Activated CD8-positive, alpha-beta memory T cell treated with anti-CD3 and anti-CD28 coated beads, Interleukin-2, amount 10 ng/mL, durations not matched to agents 7 days and 5 days (primary cell): ENCODE measurements at regions not wholly inside any gene's neighbourhood (a gene's known extent, or its start where the extent isn't known, plus 50 kb on each side); places are given as distances from the start of the nearest gene placed in this dataset.

Source experiments
- ATAC-seq: fragments of 150-1000 bp; cut with Tn5 transposase; one replicate; pipeline ENCODE4 v1.10.0; 2021; ENCODE audit warnings: moderate library complexity
- CTCF ChIA-PET: fragments of 350-600 bp; sonication (Branson Sonifier 250); formaldehyde crosslinking; loops from one replicate; lab custom pipeline; 2021; ENCODE audit warnings: antibody characterized with exemption; lab: Charles Lee
- DNase-seq: peaks from one replicate; pipeline ENCODE4 v3.0.0-alpha.2; 2020
- H3K27ac Mint-ChIP-seq: one replicate; pipeline ENCODE4 v1.8.0; 2021; ENCODE audit warnings: mild to moderate bottlenecking, mixed read lengths
- H3K27me3 Mint-ChIP-seq: one replicate; pipeline ENCODE4 v1.8.0; 2021; ENCODE audit warnings: mixed read lengths
- H3K36me3 Mint-ChIP-seq: one replicate; pipeline ENCODE4 v1.8.0; 2021; ENCODE audit warnings: mild to moderate bottlenecking, mixed read lengths
- H3K4me1 Mint-ChIP-seq: one replicate; pipeline ENCODE4 v1.8.0; 2021; ENCODE audit warnings: mixed read lengths
- H3K4me3 Mint-ChIP-seq: one replicate; pipeline ENCODE4 v1.8.0; 2021; ENCODE audit warnings: mild to moderate bottlenecking, moderate library complexity, mixed read lengths
- H3K9me3 Mint-ChIP-seq: one replicate; pipeline ENCODE4 v1.8.0; 2022; ENCODE audit warnings: low read depth, mixed read lengths

DNA sequence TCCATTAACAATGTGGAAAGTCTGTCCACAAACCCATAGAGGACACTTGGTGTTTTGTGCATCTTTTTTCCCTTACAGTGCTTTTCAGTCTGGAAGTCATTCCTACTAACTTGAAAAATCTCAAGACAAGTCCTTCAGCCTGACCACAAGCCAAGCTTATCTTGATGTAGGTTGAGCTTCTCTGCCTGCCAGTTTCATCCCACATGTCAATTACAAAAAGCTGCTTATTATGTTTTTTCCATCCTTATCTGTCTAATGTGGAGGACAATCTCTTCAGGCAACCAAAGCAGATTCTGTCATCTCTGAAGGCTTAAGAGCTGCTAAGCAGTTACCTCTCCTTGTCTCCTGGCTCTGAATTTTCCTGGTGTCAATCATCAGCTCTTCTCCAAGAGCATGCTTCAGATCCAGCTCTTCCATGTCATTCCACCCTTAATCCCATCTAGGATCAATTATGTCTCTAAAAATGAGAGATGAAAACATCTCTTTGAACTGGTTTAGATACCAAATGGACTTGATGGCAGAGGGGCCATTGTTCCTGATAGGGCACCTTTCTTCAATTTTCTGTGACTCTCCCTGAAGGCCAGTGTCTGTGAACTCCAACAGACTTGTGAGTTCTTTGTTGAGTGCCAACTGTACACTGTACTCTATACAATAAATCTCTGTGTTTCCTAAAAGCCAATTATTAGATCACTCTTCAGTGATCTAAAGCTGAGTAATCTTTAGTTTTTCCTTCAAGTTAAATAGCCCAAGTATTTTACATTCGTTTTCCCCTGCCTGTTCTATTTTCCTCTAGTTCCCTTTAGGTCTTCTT, 208.6 kb downstream of the RBM43 start:
- H3K4me1 Mint-ChIP-seq: no peaks in the 10 kb centered on the region
- ATAC-seq (no peak), DNase-seq (no peak)
- no peaks in the 10 kb centered on the region for H3K36me3 Mint-ChIP-seq
- no peaks in the 10 kb centered on the region for H3K9me3 Mint-ChIP-seq
- CTCF ChIA-PET: interaction anchor here (2.5 kb wide), 1 partner anchor 1455 kb away, joined by 8 read pairs; no protein-coding TSS in a partner anchor
- no peak overlapping the region for H3K27ac Mint-ChIP-seq
- H3K27me3 Mint-ChIP-seq: peaks cover 9% of the 10 kb centered on the region
- H3K4me3 Mint-ChIP-seq: no peak overlapping the region

GRCh38 chr2:151051574-151052220, 210.0 kb downstream of the RBM43 start:
- H3K27ac Mint-ChIP-seq: no peak overlapping the region
- no peaks in the 10 kb centered on the region for H3K9me3 Mint-ChIP-seq
- CTCF ChIA-PET: interaction anchor here (0.6 to 2.5 kb wide), 6 partner anchors 9 to 1455 kb away, joined by 3 to 8 read pairs (median 4); no protein-coding TSS in a partner anchor
- H3K27me3 Mint-ChIP-seq: peaks cover 6% of the 10 kb centered on the region
- ATAC-seq (peak; percentile 30), DNase-seq (no peak)
- H3K4me3 Mint-ChIP-seq: no peak overlapping the region
- no peaks in the 10 kb centered on the region for H3K4me1 Mint-ChIP-seq
- no peaks in the 10 kb centered on the region for H3K36me3 Mint-ChIP-seq

DNA sequence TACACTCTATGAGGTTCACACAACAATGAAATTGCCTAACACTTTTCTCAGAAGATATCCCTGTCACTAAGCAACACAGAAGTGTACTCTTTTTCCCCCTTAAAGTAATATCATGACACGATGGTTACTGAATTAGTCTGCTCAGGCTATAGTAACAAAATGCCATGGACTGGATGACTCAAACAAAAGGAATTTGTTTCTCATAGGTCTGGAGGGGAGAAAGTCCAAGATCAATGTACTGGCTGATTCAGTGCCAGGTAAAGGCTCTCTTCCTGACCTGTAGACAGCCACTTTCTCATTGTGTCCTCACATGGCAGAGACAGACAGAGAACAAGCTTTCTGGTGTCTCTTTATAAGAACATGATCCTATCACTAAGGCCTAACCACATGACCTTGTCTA, 211.9 kb downstream of the RBM43 start:
- no peak overlapping the region for H3K27ac Mint-ChIP-seq
- no peaks in the 10 kb centered on the region for H3K36me3 Mint-ChIP-seq
- CTCF ChIA-PET: interaction anchor here (0.9 kb wide), 1 partner anchor 15 kb away, joined by 3 read pairs; no protein-coding TSS in a partner anchor
- no peaks in the 10 kb centered on the region for H3K9me3 Mint-ChIP-seq
- peaks cover 4% of the 10 kb centered on the region for H3K27me3 Mint-ChIP-seq
- ATAC-seq (no peak), DNase-seq (no peak)
- no peaks in the 10 kb centered on the region for H3K4me1 Mint-ChIP-seq
- H3K4me3 Mint-ChIP-seq: no peak overlapping the region

DNA sequence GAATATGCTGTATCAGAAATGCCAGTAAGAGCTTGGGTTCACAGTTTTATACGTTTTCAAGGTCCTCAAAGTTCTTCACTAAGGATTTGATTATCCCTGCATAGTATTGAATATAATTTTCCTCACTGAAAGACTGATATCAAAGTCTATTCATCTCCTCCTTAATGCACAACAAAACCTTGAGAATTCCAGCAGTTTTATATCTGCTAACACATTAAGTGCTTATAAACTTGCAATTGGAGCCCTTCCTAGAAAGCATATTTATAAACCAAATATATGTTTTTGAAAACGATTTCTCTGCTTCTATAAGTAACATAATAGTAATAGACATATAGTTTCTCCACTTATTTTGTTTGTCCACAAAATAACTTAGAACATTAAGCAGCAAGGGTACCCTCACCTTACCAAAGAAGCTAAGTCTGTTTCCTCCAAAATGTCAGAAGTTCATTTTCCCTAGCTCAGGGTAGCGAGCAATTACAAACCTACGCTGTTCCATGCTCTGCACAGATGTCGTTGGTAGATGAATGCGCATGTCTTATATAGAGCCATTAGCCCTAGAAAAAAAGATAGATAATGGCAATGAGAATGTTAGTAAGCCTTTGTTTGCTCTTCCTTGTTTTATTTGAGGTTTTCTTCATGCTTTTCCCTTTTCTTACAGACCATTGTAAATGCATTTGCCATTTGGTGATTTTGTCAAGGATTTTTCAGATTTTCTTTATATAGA, 213.2 kb downstream of the RBM43 start:
- Mint-ChIP-seq H3K4me1 (no peaks in the 10 kb centered on the region), H3K4me3 (no peak overlapping the region), H3K27me3 (peaks cover 4% of the 10 kb centered on the region), H3K9me3 (no peaks in the 10 kb centered on the region), H3K36me3 (no peaks in the 10 kb centered on the region), H3K27ac (no peak overlapping the region)
- ATAC-seq (no peak), DNase-seq (no peak)
- CTCF ChIA-PET: interaction anchor here (0.8 kb wide), 1 partner anchor 31 kb away, joined by 3 read pairs; no protein-coding TSS in a partner anchor

- no peaks in the 10 kb centered on the region for H3K4me1 Mint-ChIP-seq
- no peak overlapping the region for H3K27ac Mint-ChIP-seq
- ATAC-seq (no peak), DNase-seq (no peak)
- H3K27me3 Mint-ChIP-seq: no peaks in the 10 kb centered on the region
- no peaks in the 10 kb centered on the region for H3K9me3 Mint-ChIP-seq
- CTCF ChIA-PET: no interaction called here
- H3K4me3 Mint-ChIP-seq: no peak overlapping the region
- no peaks in the 10 kb centered on the region for H3K36me3 Mint-ChIP-seq
Observed at GRCh38 chr2:151043484-151043883, 218.2 kb downstream of the RBM43 start.

DNA sequence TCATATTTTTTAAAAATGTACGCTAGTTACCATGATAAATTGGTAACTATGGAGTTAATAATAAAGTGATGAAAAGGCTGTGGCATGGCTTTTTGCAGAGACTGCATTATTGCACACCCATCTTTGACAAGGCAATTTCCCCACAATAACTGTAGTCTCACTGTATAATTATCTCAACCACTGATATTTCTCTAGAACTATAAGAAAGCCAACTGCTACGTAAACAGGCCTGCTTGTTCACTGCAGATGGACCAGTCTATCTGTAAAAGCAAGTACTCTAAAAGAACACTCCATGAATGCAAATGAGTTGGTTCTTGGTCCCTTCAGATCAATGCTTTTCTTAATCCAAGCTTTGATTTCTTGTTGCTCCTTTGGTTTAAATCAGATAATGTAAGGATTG, 218.7 kb downstream of the RBM43 start:
- Mint-ChIP-seq H3K36me3 (no peaks in the 10 kb centered on the region), H3K27me3 (no peaks in the 10 kb centered on the region), H3K27ac (no peak overlapping the region), H3K4me3 (no peak overlapping the region), H3K9me3 (no peaks in the 10 kb centered on the region), H3K4me1 (no peaks in the 10 kb centered on the region)
- ATAC-seq: no peak
- CTCF ChIA-PET: no interaction called here
- no peak for DNase-seq

DNA sequence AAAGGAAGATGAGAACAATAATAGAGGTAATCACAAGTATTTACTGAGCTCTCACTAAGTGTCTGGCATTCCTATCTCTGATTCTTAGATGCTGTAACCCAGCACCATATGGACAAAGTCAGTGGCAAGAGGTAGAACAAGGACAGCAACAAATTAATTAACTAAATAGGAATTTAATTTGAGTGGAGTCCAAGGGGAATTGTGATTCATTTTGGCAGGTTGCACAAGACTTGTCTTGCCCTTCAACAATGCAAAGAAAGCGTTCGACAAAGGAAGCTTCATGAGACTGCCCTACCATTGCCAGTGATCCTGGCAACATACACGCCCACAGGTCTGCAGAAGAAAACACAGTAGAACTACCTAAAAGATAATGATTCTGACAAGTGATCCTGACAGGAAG, 221.6 kb downstream of the RBM43 start:
- no peaks in the 10 kb centered on the region for H3K4me1 Mint-ChIP-seq
- H3K27ac Mint-ChIP-seq: no peak overlapping the region
- CTCF ChIA-PET: no interaction called here
- H3K9me3 Mint-ChIP-seq: no peaks in the 10 kb centered on the region
- DNase-seq: no peak
- no peak overlapping the region for H3K4me3 Mint-ChIP-seq
- H3K27me3 Mint-ChIP-seq: no peaks in the 10 kb centered on the region
- H3K36me3 Mint-ChIP-seq: no peaks in the 10 kb centered on the region
- ATAC-seq: no peak

DNA sequence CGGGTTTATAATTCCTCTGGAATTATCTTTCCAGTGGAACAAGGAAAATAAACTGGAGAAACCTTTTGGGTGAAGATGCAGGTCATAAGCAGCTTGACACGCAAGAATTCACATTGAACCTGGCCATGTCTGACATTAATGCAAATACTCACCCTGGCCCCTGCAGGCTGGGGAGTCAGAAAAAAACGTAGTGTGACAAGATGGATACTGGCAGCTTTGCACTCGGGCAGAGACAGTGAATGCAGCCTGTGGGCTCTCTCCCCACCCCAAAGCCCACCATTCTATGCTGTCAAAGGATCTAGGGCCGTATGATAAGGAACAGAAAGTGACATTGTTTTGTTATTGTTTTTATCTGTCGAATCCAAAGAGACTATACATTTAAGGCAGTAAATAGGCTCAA, 223.1 kb downstream of the RBM43 start:
- H3K36me3 Mint-ChIP-seq: no peaks in the 10 kb centered on the region
- CTCF ChIA-PET: no interaction called here
- no peaks in the 10 kb centered on the region for H3K4me1 Mint-ChIP-seq
- no peak overlapping the region for H3K27ac Mint-ChIP-seq
- H3K9me3 Mint-ChIP-seq: no peaks in the 10 kb centered on the region
- H3K4me3 Mint-ChIP-seq: no peak overlapping the region
- no peak for ATAC-seq
- H3K27me3 Mint-ChIP-seq: no peaks in the 10 kb centered on the region
- DNase-seq: no peak

DNA sequence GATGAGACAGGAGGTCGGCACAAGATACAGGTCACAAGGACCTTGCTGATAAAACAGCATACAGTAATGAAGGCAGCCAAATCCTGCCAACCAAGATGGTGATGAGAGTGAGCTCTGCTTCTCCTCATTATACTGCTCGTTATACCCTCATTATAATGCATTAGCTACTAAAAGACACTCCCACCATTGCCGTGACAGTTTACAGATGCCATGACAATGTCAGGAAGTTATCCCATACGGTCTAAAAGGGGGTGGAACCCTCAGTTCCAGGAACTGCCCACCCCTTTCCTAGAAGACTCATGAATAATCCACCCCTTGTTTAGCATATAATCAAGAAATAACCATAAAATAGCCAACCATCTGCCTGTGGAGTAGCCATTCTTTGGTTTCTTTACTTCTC, 224.2 kb downstream of the RBM43 start:
- CTCF ChIA-PET: no interaction called here
- no peaks in the 10 kb centered on the region for H3K4me1 Mint-ChIP-seq
- no peak overlapping the region for H3K27ac Mint-ChIP-seq
- no peak for DNase-seq
- H3K36me3 Mint-ChIP-seq: no peaks in the 10 kb centered on the region
- H3K4me3 Mint-ChIP-seq: no peak overlapping the region
- no peaks in the 10 kb centered on the region for H3K9me3 Mint-ChIP-seq
- H3K27me3 Mint-ChIP-seq: no peaks in the 10 kb centered on the region
- ATAC-seq: no peak

DNA sequence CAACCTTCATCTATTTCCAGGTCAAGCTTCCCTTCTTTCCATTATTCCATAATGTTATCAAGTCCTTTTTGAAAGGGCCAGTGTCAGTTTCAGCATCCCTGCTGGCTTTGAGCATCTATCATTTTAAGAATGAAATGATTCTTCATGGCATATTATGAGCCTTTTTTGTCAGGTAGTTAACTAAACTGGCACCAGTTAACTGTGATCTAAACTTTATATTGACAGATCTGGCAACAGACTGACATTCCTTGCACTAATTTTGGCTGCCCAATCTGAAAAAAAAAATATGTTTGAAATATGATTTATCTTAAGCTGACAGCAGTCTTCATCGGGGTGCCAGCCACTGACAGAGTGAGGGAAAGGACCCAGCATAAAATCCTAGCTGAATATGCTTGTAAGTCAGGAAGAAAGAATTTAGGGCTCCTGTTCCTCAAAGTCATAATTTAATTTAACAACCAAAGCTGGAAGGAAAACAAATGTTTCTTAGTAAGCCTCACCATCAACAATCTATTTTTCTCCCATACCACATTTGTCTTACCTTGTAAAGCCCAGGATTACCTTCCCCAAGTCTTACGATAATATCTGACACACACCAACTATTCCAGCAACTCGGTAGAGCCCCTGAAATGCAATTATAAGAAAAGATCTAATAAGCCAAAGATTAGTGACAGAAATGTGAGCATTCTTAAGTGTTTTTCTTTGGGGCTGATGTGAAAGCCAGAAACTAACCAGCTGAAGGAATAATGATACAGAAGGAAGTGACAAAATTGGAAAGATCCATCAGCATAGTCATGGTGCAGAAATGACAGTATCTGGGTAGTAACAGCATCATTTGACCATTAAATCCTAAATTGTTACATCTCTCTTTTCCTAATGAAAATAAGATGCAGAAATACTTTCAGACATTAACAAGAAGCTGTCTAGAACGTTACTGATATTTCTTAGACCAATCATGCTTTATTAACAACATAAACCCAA, 228.1 kb downstream of the RBM43 start:
- Mint-ChIP-seq H3K4me3 (no peak overlapping the region), H3K4me1 (peaks cover 6% of the 10 kb centered on the region), H3K36me3 (no peaks in the 10 kb centered on the region), H3K27ac (no peak overlapping the region), H3K27me3 (peaks cover 2% of the 10 kb centered on the region), H3K9me3 (no peaks in the 10 kb centered on the region)
- DNase-seq (no peak), ATAC-seq (no peak)
- CTCF ChIA-PET: no interaction called here

DNA sequence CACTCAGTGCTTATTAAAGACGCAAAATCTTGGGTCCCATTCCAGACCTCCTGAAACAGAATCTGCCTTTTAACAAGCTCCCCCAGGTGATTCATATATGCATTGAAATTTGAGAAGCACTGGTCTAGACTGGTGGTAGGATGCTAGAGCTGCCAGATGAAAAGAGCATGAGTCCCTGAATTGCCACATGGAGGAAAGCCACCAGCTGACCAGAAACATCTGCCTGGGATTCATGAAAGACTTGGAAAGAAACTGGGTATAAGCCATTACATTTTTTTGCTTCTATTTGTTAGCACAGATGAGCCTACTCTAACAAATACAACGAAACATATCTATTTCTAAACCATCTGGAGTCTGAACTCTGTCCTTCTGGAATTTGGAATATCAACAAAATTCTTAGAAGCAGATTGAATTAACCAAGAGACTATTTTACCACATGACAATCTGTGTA, 228.9 kb downstream of the RBM43 start:
- Mint-ChIP-seq H3K27ac (no peak overlapping the region), H3K27me3 (peaks cover 2% of the 10 kb centered on the region), H3K4me3 (no peak overlapping the region), H3K9me3 (no peaks in the 10 kb centered on the region), H3K4me1 (peaks cover 6% of the 10 kb centered on the region), H3K36me3 (no peaks in the 10 kb centered on the region)
- ATAC-seq: no peak
- DNase-seq: no peak
- CTCF ChIA-PET: no interaction called here

- Mint-ChIP-seq H3K9me3 (no peaks in the 10 kb centered on the region), H3K27ac (no peak overlapping the region), H3K4me3 (no peak overlapping the region), H3K36me3 (no peaks in the 10 kb centered on the region), H3K27me3 (peaks cover 2% of the 10 kb centered on the region), H3K4me1 (peaks cover 6% of the 10 kb centered on the region)
- ATAC-seq (no peak), DNase-seq (no peak)
- CTCF ChIA-PET: interaction anchor here (1.2 kb wide), 1 partner anchor 21 kb away, joined by 5 read pairs; no protein-coding TSS in a partner anchor
Observed at GRCh38 chr2:151030663-151031230, 230.9 kb downstream of the RBM43 start.
